ENCODE measurements at regions not wholly inside any gene's neighbourhood (a gene's known extent, or its start where the extent isn't known, plus 50 kb on each side); places are given as distances from the start of the nearest gene placed in this dataset.
A peak's percentile ranks its signal among the peaks of the same experiment; 100 is the strongest.

DNA sequence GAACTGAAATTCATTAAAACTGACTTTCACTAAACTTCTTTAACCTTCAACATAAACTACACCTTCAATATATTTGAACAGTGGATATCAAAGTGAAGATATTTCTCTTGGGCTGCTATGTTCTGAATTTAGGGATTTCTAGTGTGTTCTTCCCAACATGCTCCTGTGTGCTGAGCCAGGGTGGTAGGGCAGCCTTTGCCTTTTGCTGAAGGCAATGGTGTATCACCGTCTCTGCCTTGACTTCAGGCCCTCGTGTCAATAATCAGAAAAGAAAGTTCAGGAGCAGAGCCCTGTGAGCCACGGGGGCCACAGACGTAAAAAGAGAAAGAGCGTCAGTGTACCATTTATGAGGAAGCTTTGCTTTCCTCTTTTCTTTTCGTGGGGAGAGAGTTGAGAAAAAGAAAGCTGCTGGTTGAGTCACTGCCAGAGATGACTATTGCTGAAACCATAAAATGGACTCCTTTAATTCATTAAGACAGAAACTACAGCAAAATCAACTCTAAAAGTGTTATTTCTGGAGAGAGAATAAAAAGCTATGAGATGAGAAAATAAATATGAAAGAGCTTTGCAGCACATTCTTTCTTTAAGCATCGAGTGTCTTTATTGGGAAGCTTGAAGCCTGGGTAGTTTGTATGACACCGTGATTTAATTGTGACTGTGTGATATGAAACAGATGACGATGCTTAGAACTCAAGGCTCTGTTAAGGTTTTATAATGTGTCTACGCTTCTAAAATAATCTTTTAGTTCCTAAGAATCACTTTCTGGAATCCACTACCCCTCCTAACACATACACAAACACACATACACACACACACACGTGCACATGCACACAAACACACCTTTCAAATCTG is 271.8 kb upstream of the MTNR1B start:
- Histone ChIP-seq H2BK120ac (ENCODE audit: low read depth, low read length, poor library complexity, severe bottlenecking) (no peak overlapping the region), H2BK12ac (ENCODE audit: insufficient read length, low read depth, low read length) (no peak overlapping the region), H3K27me3 (ENCODE audit: insufficient read depth, low read length) (no peaks in the 10 kb centered on the region), H4K8ac (replicated peaks; ENCODE audit: insufficient read length, low read depth, low read length) (no peak overlapping the region), H2BK15ac (ENCODE audit: low read depth, low read length) (no peak overlapping the region), H3K9ac (ENCODE audit: extremely low read depth, insufficient read length, low read length) (no peak overlapping the region), H2AFZ (ENCODE audit: low read length) (no peak overlapping the region), H3K79me2 (ENCODE audit: insufficient read depth, low read length) (no peaks in the 10 kb centered on the region), H3K4ac (ENCODE audit: low read depth, low read length) (no peak overlapping the region), H2AK5ac (ENCODE audit: insufficient read length, low read length) (no peak overlapping the region), H3K4me2 (ENCODE audit: insufficient read depth, insufficient read length, low read length) (no peak overlapping the region), H3K27ac (ENCODE audit: insufficient read length, low read depth, low read length) (no peak overlapping the region), H3K23ac (ENCODE audit: insufficient read length, low read depth, low read length) (no peak overlapping the region), H3K14ac (ENCODE audit: insufficient read depth, low read length) (no peak overlapping the region), H4K20me1 (ENCODE audit: control insufficient read depth, insufficient read depth, insufficient read length) (no peaks in the 10 kb centered on the region), H2BK20ac (ENCODE audit: low read depth, low read length, poor library complexity, severe bottlenecking) (no peak overlapping the region), H3K18ac (ENCODE audit: insufficient read length, low read depth, low read length) (no peak overlapping the region), H2BK5ac (ENCODE audit: insufficient read length, low read length) (no peak overlapping the region), H3K56ac (ENCODE audit: insufficient read length, low read depth, low read length) (no peak overlapping the region), H3T11ph (ENCODE audit: low read length) (no peak overlapping the region), H3K4me1 (ENCODE audit: insufficient read depth, low read length) (no peaks in the 10 kb centered on the region), H4K91ac (ENCODE audit: insufficient read length, low read depth, low read length) (no peak overlapping the region), H3K9me3 (ENCODE audit: control insufficient read depth, low read depth, low read length) (no peaks in the 10 kb centered on the region), H4K5ac (ENCODE audit: insufficient read length, low read depth, low read length) (no peak overlapping the region), H3K79me1 (ENCODE audit: insufficient read depth, low read depth, low read length, poor library complexity, severe bottlenecking) (no peaks in the 10 kb centered on the region), H3K23me2 (ENCODE audit: insufficient read length, low read depth, low read length, poor library complexity, severe bottlenecking) (no peaks in the 10 kb centered on the region)
- Mint-ChIP-seq H3K27me3 (ENCODE audit: low read depth) (no peaks in the 10 kb centered on the region), H3K36me3 (ENCODE audit: insufficient read depth in 1 of 3, low read depth in 3 of 3) (no peaks in the 10 kb centered on the region), H3K27ac (peak overlapping the region in 1 of 3 experiments; percentile 30; a peak in 1 of 7 replicates), H3K9me3 (no peaks in the 10 kb centered on the region), H3K4me3 (no peak overlapping the region), H3K4me1 (0 out of 4 replicates have a peak, but pooled peaks cover 0 to 3% of the 10 kb centered on the region in 2 experiments)
- DNase-seq = no peak
- TF ChIP-seq, protein P1, sequence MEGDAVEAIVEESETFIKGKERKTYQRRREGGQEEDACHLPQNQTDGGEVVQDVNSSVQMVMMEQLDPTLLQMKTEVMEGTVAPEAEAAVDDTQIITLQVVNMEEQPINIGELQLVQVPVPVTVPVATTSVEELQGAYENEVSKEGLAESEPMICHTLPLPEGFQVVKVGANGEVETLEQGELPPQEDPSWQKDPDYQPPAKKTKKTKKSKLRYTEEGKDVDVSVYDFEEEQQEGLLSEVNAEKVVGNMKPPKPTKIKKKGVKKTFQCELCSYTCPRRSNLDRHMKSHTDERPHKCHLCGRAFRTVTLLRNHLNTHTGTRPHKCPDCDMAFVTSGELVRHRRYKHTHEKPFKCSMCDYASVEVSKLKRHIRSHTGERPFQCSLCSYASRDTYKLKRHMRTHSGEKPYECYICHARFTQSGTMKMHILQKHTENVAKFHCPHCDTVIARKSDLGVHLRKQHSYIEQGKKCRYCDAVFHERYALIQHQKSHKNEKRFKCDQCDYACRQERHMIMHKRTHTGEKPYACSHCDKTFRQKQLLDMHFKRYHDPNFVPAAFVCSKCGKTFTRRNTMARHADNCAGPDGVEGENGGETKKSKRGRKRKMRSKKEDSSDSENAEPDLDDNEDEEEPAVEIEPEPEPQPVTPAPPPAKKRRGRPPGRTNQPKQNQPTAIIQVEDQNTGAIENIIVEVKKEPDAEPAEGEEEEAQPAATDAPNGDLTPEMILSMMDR (conservative IDR thresholded peaks at IDR 0.05) = no peak
- no CpG with 5 or more reads among the region's 11 CpGs for WGBS (ENCODE audit: extremely low coverage, insufficient read length, low lambda C conversion rate)
